ENCODE measurements at regions not wholly inside any gene's neighbourhood (a gene's known extent, or its start where the extent isn't known, plus 50 kb on each side); places are given as distances from the start of the nearest gene placed in this dataset.

GRCh38 chr20:50427719-50428083 is 82.5 kb upstream of the PTPN1 start:
- no peak for TF ChIP-seq CTCF (IDR thresholded peaks at IDR 0.05; ENCODE audit: low read depth, low read length)
- no peak for TF ChIP-seq EZH2phosphoT487 (IDR thresholded peaks at IDR 0.05; ENCODE audit: low read depth)
- Histone ChIP-seq H3K9me3 (ENCODE audit: insufficient read depth, low read length) (no peaks in the 10 kb centered on the region), H3K27ac (ENCODE audit: low read length) (no peak overlapping the region), H3K27me3 (ENCODE audit: low read depth, low read length) (peaks cover 25% of the 10 kb centered on the region), H3K36me3 (replicated peaks; ENCODE audit: low read depth, low read length) (no peaks in the 10 kb centered on the region), H3K4me1 (ENCODE audit: low read length) (peaks cover 5% of the 10 kb centered on the region), H2AFZ (ENCODE audit: low read depth, low read length) (peak overlapping the region; percentile 22; the same call in 1 of the 2 replicates), H4K20me1 (ENCODE audit: insufficient read depth, low read length) (no peaks in the 10 kb centered on the region), H3K9ac (ENCODE audit: low read length) (no peak overlapping the region), H3K79me2 (ENCODE audit: low read length) (no peaks in the 10 kb centered on the region), H3K4me2 (ENCODE audit: low read length) (no peak overlapping the region), H3K4me3 (ENCODE audit: low read length) (no peak overlapping the region)

GRCh38 chr20:50428097-50428828 is 81.9 kb upstream of the PTPN1 start:
- H3K9ac ChIP-seq (ENCODE audit: low read length) = no peak overlapping the region
- H3K36me3 ChIP-seq (replicated peaks; ENCODE audit: low read depth, low read length) = no peaks in the 10 kb centered on the region
- peak overlapping the region; percentile 22; the same call in 1 of the 2 replicates for H2AFZ ChIP-seq (ENCODE audit: low read depth, low read length)
- no peak overlapping the region for H3K27ac ChIP-seq (ENCODE audit: low read length)
- no peaks in the 10 kb centered on the region for H4K20me1 ChIP-seq (ENCODE audit: insufficient read depth, low read length)
- H3K79me2 ChIP-seq (ENCODE audit: low read length) = no peaks in the 10 kb centered on the region
- no peaks in the 10 kb centered on the region for H3K9me3 ChIP-seq (ENCODE audit: insufficient read depth, low read length)
- peaks cover 5% of the 10 kb centered on the region for H3K4me1 ChIP-seq (ENCODE audit: low read length)
- peaks cover 30% of the 10 kb centered on the region for H3K27me3 ChIP-seq (ENCODE audit: low read depth, low read length)
- TF ChIP-seq EZH2phosphoT487 (IDR thresholded peaks at IDR 0.05; ENCODE audit: low read depth) (no peak), CTCF (IDR thresholded peaks at IDR 0.05; ENCODE audit: low read depth, low read length) (no peak)
- no peak overlapping the region for H3K4me2 ChIP-seq (ENCODE audit: low read length)
- no peak overlapping the region for H3K4me3 ChIP-seq (ENCODE audit: low read length)

- Histone ChIP-seq H3K27me3 (ENCODE audit: low read depth, low read length) (peaks cover 30% of the 10 kb centered on the region), H3K9me3 (ENCODE audit: insufficient read depth, low read length) (no peaks in the 10 kb centered on the region), H3K79me2 (ENCODE audit: low read length) (no peaks in the 10 kb centered on the region), H3K4me3 (ENCODE audit: low read length) (no peak overlapping the region), H3K9ac (ENCODE audit: low read length) (no peak overlapping the region), H3K4me2 (ENCODE audit: low read length) (no peak overlapping the region), H3K27ac (ENCODE audit: low read length) (no peak overlapping the region), H4K20me1 (ENCODE audit: insufficient read depth, low read length) (no peaks in the 10 kb centered on the region), H2AFZ (ENCODE audit: low read depth, low read length) (no peak overlapping the region), H3K4me1 (ENCODE audit: low read length) (peaks cover 5% of the 10 kb centered on the region), H3K36me3 (replicated peaks; ENCODE audit: low read depth, low read length) (no peaks in the 10 kb centered on the region)
- TF ChIP-seq EZH2phosphoT487 (IDR thresholded peaks at IDR 0.05; ENCODE audit: low read depth) = no peak
- no peak for TF ChIP-seq CTCF (IDR thresholded peaks at IDR 0.05; ENCODE audit: low read depth, low read length)
Measured at GRCh38 chr20:50429412-50429811, 80.8 kb upstream of the PTPN1 start.

- Histone ChIP-seq H4K20me1 (ENCODE audit: insufficient read depth, low read length) (no peaks in the 10 kb centered on the region), H3K9me3 (ENCODE audit: insufficient read depth, low read length) (no peaks in the 10 kb centered on the region), H3K36me3 (replicated peaks; ENCODE audit: low read depth, low read length) (no peaks in the 10 kb centered on the region), H2AFZ (ENCODE audit: low read depth, low read length) (no peak overlapping the region), H3K4me2 (ENCODE audit: low read length) (no peak overlapping the region), H3K79me2 (ENCODE audit: low read length) (no peaks in the 10 kb centered on the region), H3K9ac (ENCODE audit: low read length) (no peak overlapping the region), H3K4me3 (ENCODE audit: low read length) (no peak overlapping the region), H3K27me3 (ENCODE audit: low read depth, low read length) (peaks cover 22% of the 10 kb centered on the region), H3K4me1 (ENCODE audit: low read length) (peaks cover 5% of the 10 kb centered on the region), H3K27ac (ENCODE audit: low read length) (no peak overlapping the region)
- TF ChIP-seq CTCF (IDR thresholded peaks at IDR 0.05; ENCODE audit: low read depth, low read length) (no peak), EZH2phosphoT487 (IDR thresholded peaks at IDR 0.05; ENCODE audit: low read depth) (no peak)
Measured at GRCh38 chr20:50431066-50431450, 79.1 kb upstream of the PTPN1 start.
